ENCODE measurements at regions not wholly inside any gene's neighbourhood (a gene's known extent, or its start where the extent isn't known, plus 50 kb on each side); places are given as distances from the start of the nearest gene placed in this dataset.
"Not testable (repeated sequence)": the region's sequence is repeated elsewhere in the genome, so short reads cannot be mapped to it uniquely, and the experiment has no call there.

DNA sequence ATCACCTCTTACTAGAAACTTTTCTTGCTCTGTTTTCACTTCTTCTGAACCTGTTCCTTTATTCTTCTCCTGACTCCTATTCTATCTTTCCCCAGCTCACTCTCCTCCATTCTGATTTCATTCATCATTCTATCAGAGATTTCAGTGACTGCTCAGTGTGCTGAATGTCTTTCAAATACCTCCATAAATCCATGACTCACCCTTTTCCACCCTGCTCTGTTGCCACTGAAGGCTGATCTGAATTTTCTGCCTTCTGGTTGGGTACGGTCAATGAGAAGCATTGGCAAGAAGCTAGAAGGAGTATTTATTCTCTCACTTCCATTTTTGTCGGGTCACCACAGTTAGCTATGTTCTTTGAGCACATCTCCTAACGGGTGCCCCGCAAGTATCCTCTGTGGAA is 265.9 kb downstream of the CBLL2 start:
- DNase-seq, result no peak

DNA sequence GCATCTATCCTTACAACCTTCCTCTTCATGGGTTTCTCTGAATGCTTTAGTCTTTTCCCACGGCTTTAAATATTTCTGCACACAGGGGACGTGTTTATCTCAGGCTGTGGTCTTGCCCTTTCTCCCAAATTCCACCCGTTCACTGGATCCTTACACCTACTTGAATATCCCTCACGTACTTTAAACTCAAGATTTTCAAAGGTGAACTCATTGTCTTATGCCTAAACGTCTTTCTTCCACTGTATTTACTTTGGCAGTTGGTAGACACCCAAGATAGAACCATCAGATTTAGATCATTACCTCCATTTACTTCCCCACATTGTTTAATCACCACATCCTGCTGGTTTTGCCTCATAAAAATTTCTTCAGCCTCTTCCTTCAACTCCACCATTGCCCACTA is 269.2 kb downstream of the CBLL2 start:
- DNase-seq, result no peak

- DNase-seq, result no peak
These were observed 269.9 kb downstream of the CBLL2 start for GRCh38 chrX:22542641-22543040.

- DNase-seq, result no peak
These were observed 286.8 kb downstream of the CBLL2 start for GRCh38 chrX:22559506-22559905.

DNA sequence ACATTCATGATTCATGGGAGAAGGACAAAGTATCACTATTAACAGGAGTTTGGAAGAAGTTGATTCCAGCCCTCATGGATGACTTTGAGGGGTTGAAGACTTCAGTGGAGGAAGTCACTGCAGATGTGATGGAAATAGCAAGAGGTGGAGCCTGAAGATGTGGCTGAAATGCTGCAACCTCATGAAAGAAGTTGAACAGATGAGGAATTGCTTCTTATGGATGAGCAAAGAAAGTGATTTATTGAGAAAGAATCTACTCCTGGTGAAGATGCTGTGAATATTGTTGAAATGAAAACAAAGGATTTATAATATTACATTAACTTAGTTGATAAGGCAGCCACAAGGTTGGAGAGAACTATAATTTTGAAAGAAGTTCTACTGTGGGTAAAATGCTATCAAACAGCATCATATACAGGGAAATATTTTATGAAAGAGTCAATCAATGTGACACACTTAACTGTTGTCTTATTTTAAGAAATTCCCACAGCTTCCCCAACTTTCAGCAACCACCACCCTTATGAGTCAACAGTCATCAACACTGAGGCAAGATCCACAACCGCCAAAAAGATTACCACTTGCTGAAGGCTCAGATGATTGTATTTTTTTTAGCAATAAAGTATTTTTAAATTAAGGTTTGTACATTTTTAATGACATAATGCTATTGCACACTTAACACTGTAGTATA is 302.6 kb downstream of the CBLL2 start:
- no peak for DNase-seq

DNA sequence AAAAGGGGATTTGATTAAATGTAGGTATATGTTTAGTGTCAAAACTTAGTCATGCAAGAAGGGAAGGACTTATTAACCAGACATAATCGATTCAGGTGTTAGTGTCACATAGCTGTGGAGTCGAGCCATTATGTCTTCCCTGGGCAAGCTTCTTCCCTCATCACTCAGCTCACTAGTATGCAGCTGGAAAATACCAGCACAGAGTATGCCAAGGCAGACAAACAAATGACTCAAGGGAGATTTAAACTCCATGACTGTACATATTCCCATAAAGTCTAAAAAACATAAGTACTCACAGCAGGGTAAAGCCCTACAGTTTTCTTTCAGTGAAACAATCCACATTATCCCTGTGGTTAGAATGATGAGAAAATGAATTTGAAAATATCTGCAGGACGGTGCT is 304.5 kb downstream of the CBLL2 start:
- no peak for DNase-seq

- DNase-seq, result no peak
These were observed 313.1 kb downstream of the CBLL2 start for GRCh38 chrX:22585831-22586230.

DNA sequence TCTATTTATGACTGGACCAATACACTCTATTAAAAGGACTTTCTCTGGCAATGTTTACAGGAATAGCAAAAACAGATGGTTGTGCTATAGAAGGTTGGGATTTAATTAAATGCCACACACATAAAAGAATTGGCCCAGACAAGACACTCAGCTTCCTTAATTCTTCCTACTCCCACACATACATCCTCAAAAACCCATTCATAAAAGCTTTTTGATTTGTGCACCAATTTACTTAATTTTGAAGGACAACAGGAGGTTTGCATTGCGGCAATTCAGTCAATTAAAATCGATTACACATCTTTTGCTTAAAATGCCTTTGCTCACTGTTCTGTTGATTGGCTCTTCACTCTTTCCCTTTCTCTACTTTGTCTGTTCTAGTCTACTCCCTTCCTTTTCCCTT is 317.1 kb downstream of the CBLL2 start:
- DNase-seq, result no peak

GRCh38 chrX:22594766-22595165 is 322.1 kb downstream of the CBLL2 start:
- no peak for DNase-seq

DNA sequence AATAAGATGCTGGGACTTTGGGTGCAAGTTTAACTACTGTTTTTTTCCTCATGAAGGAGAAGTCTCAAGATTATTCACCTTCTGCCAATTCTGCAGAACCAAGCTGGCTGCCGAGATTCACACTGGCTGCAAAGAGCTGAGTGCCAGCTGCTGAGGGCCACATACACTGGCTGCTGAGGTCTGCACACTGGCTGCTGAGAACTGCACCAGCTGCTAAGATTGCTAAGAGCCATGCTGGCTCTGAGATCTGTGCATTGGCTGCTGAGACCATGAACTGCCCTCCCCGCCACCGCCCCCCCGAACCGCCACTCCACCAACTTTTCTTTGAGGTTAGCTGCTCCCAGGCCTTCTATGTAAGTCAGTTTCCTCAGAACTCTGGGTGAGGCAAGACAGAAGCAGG is 330.3 kb downstream of the CBLL2 start:
- DNase-seq, result no peak

DNA sequence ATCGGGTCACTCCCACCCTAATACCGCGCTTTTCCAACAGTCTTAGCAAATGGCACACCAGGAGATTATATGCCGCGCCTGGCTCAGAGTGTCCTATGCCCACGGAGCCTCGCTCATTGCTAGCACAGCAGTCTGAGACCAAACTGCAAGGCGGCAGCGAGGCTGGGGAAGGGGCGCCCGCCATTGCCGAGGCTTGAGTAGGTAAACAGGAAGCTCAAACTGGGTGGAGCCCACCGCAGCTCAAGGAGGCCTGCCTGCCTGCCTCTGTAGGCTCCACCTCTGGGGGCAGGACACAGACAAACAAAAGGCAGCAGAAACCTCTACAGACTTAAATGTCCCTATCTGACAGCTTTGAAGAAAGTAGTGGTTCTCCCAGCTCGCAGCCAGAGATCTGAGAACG is 336.7 kb downstream of the CBLL2 start:
- DNase-seq, result not testable (repeated sequence)

DNA sequence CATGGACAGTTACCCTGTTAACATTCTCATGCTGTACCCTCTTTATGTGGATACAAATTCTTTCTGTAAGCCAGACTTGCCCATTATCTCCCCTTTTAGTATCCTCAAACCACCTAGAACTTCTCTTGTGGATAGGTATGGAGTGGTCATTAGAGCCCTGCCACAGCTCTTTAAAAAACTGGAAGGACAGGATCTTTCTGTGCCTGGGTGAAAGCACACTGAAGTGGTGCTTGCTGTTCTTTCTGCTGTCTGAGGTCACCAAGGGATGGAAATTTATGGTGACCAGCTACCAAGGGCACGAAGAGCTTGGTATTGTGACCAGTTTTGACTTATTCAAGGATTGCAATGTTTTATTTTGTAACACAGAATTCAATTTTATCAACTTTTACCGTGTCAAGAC is 344.2 kb downstream of the CBLL2 start:
- DNase-seq, result no peak

DNA sequence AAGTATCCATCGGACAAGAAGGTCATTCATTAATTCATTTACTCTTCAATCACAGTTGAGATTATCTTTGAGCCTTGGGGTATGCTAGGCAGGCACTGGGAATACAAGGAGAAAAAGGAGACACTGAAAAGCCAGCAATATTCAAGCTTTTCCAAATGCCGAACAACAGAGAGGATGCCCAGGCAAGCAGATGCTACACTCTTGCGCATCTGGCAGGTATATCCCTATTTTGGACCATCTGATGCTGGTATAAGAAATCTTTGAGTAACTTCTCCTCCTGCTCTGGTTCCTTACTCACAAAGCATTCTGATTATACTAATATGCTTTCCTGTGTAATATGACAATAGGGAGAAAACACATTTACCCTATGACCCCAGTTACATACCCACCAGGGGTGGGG is 354.9 kb downstream of the CBLL2 start:
- no peak for DNase-seq

DNA sequence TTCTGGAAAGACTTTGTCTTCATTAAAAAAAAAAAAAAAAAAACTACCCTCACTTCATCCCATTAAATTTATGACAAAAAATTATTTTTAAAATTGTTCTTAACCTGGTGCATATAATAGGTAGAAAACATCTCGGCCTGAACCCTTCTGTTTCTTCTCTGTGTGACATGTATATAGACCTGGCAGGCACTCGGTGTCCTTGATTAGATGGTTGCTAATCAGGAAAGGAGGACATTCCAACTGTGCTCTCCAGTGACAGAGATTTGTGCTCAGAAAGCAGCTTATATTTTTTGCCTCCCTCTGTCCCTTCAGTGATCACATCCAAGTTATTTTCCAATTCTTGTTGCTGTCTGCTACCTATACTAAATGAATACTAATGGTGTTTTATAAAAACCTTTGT is 355.6 kb downstream of the CBLL2 start:
- no peak for DNase-seq

DNA sequence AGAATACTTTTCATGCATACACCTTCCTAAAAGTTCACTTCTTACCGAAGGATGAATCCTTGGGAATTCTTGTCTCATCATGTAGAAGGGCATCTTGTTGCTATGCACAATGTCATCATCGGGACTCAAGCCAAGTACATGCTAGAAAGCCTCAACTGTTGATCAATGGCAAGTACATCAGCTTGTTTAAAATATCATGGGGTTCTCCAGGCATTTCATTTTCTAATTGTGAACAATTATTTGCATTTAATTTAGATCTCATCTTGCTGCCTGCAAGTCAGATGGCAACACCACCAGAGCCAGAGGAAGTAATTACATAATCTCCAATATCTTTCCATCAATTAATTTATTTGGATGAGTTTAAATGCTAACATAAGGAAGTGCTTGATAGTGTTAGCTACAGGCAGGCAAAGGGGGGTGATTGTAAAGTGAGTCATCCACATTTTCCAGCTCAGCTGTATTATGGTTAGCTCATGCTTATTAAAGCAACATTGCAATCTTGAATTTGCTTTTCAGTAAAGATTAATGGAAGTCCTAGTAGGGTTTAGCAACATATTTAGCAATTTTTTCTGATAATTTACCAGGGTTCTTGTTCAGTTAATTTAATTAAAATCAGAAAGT is 356.5 kb downstream of the CBLL2 start:
- no peak for DNase-seq

GRCh38 chrX:22634083-22634482 is 361.4 kb downstream of the CBLL2 start:
- no peak for DNase-seq

DNA sequence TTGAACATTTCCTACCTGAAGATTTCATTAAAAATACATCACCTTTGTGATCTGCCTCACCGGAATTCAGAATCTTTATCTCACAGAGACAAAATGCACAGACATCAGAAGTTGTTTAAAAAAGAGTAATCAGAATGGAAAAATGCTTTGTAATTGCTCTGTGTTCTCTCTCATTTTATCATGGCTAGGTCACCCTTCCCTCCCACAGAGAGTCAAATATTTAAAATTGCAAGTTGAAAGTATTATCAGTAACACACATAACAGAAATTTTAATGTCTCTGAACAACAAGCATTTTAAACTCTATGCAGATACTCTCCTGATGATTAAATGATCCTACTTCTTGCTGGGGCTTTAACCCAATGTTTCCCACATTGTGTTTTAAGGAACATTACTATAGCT is 362.0 kb downstream of the CBLL2 start:
- no peak for DNase-seq

GRCh38 chrX:22648281-22648680 is 351.5 kb upstream of the DDX53 start:
- DNase-seq, result no peak

GRCh38 chrX:22650691-22651090 is 349.1 kb upstream of the DDX53 start:
- no peak for DNase-seq

- DNase-seq, result no peak
These were observed 347.2 kb upstream of the DDX53 start for GRCh38 chrX:22652596-22652995.

GRCh38 chrX:22660756-22661155 is 339.0 kb upstream of the DDX53 start:
- no peak for DNase-seq

- DNase-seq, result no peak
These were observed 337.0 kb upstream of the DDX53 start for GRCh38 chrX:22662776-22663175.

- no peak for DNase-seq
These were observed 334.9 kb upstream of the DDX53 start for GRCh38 chrX:22664826-22665225.

GRCh38 chrX:22665818-22666217 is 333.9 kb upstream of the DDX53 start:
- DNase-seq, result no peak

DNA sequence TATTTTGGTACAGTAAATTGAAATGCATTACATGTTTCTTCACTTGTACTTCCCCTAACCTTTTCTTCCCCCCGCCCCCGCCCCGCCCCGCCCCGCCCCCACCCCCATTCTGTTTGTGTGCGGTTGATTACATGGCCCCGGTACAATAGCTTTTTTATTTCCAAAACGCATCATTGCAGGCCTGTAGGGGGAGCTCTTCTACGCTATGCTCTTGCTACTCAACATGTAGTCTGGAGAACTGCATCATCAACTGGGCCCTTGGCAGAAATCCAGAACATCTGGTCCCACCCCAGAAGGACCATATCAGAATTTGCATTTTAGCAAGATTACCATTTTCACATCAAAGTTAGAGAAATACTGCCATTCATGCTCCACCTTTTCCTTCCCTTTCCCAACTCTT is 333.3 kb upstream of the DDX53 start:
- no peak for DNase-seq

Measured in activated CD8-positive, alpha-beta memory T cell treated with anti-CD3 and anti-CD28 coated beads, Interleukin-2, amount 50 U/mL, for 4 hours (primary cell).